SK-N-SH (cell line): ENCODE measurements at regions not wholly inside any gene's neighbourhood (a gene's known extent, or its start where the extent isn't known, plus 50 kb on each side); places are given as distances from the start of the nearest gene placed in this dataset.

ENCODE experiments used
- CTCF ChIA-PET: fragments of 300-600, 350-600 bp; formaldehyde crosslinking; extraction: SDS; loops from one replicate; lab custom pipeline; 2021; lab: Yijun Ruan, JAX
- POLR2A ChIA-PET: fragments of 350-600 bp; sonication (Branson Sonifier 250); formaldehyde crosslinking; extraction: SDS; loops from one replicate; lab custom pipeline; 2020; ENCODE audit warnings: antibody characterized with exemption, inconsistent platforms; lab: Yijun Ruan, JAX
- DNase-seq: peaks from one replicate; pipeline ENCODE4 v3.0.0; 2012
- H2AFZ ChIP-seq: fragments of 200-600 bp; sonication (generic); 2 replicates; pipeline ENCODE4 v1.8.1; 2016; ENCODE audit warnings: antibody characterized with exemption, mild to moderate bottlenecking, low read depth
- H3F3A ChIP-seq: fragments of 200-600 bp; sonication (generic); replicated peaks from 2 replicates; pipeline ENCODE3; 2016; ENCODE audit warnings: antibody characterized with exemption, mild to moderate bottlenecking; ENCODE audit not compliant: insufficient read depth
- H3K27ac ChIP-seq, 2 experiments: fragments of 200-500 bp in 1 of 2; fragments of 200-600 bp in 1 of 2; sonication (Bioruptor generic) in 1 of 2; sonication (generic), shearing (Covaris generic) in 1 of 2; 2 replicates each; pipeline versions ENCODE4 v1.5.1 to v1.6.1; 2014 to 2016; ENCODE audit warnings: low read depth in 2 of 2, inconsistent platforms in 1 of 2, low read length in 1 of 2, mild to moderate bottlenecking in 1 of 2, mixed read lengths in 1 of 2
- H3K27me3 ChIP-seq: fragments of 200-600 bp; sonication (generic), shearing (Covaris generic); 2 replicates; pipeline ENCODE4 v1.6.1; 2016; ENCODE audit warnings: mixed run types; ENCODE audit not compliant: insufficient read depth
- H3K36me3 ChIP-seq, 2 experiments: fragments of 200-500 bp in 1 of 2; fragments of 200-600 bp in 1 of 2; sonication (Bioruptor generic) in 1 of 2; sonication (generic) in 1 of 2; replicated peaks in 1 of 2; 2 replicates each; pipeline versions ENCODE3 to v1.5.1; 2014 to 2016; ENCODE audit warnings: low read length in 1 of 2, mild to moderate bottlenecking in 1 of 2; ENCODE audit not compliant: insufficient read depth in 2 of 2, control insufficient read depth in 1 of 2
- H3K4me1 ChIP-seq, 2 experiments: fragments of 200-500 bp in 1 of 2; fragments of 200-600 bp in 1 of 2; sonication (Bioruptor generic) in 1 of 2; sonication (generic), shearing (Covaris generic) in 1 of 2; 2 replicates each; pipeline versions ENCODE4 v1.5.1 to v1.6.1; 2014 to 2016; ENCODE audit warnings: low read depth in 1 of 2, low read length in 1 of 2, mixed run types in 1 of 2; ENCODE audit not compliant: insufficient read depth in 2 of 2, control insufficient read depth in 1 of 2
- H3K4me2 ChIP-seq: fragments of 200-600 bp; sonication (generic), shearing (Covaris generic); 2 replicates; pipeline ENCODE4 v1.6.1; 2017; ENCODE audit warnings: mixed run types
- H3K4me3 ChIP-seq, 2 experiments: fragments of 200-500 bp in 1 of 2; fragments of 200-600 bp in 1 of 2; sonication (Bioruptor generic) in 1 of 2; sonication (generic), shearing (Covaris generic) in 1 of 2; 2 replicates each; pipeline versions ENCODE4 v1.5.1 to v1.8.1; 2014 to 2016; ENCODE audit warnings: low read depth in 2 of 2, inconsistent platforms in 1 of 2, low read length in 1 of 2, mild to moderate bottlenecking in 1 of 2, mixed read lengths in 1 of 2, moderate library complexity in 1 of 2
- H3K79me2 ChIP-seq: fragments of 200-600 bp; sonication (generic); 2 replicates; pipeline ENCODE4 v1.8.1; 2017; ENCODE audit warnings: mild to moderate bottlenecking; ENCODE audit not compliant: insufficient read depth
- H3K9ac ChIP-seq: fragments of 200-600 bp; sonication (generic); 2 replicates; pipeline ENCODE4 v1.6.1; 2017; ENCODE audit warnings: mixed run types
- H3K9me2 ChIP-seq: fragments of 200-600 bp; sonication (generic); 2 replicates; pipeline ENCODE4 v1.6.1; 2017; ENCODE audit warnings: mixed run types
- H3K9me3 ChIP-seq: fragments of 200-600 bp; sonication (generic); 2 replicates; pipeline ENCODE4 v1.6.1; 2017; ENCODE audit warnings: mixed run types, mild to moderate bottlenecking, moderate library complexity
- H4K20me1 ChIP-seq: fragments of 200-600 bp; sonication (generic); 2 replicates; pipeline ENCODE4 v1.6.1; 2017; ENCODE audit warnings: mild to moderate bottlenecking, mixed run types; ENCODE audit not compliant: insufficient read depth
- CHD2 ChIP-seq: fragments of 150-350 bp; IDR thresholded peaks from 2 replicates; pipeline ENCODE4 v1.6.1; 2018; ENCODE audit warnings: low read length; ENCODE audit not compliant: partially characterized antibody
- ELF1 ChIP-seq: IDR thresholded peaks from 2 replicates; pipeline ENCODE4 v1.4.0; 2012
- EP300 ChIP-seq, 2 experiments: IDR thresholded peaks; 2 replicates each; pipeline versions ENCODE4 v1.4.0 to v1.6.1; 2012; ENCODE audit warnings: borderline replicate concordance in 1 of 2, low read depth in 1 of 2, low read length in 1 of 2
- FOSL2 ChIP-seq: IDR thresholded peaks from 2 replicates; pipeline ENCODE4 v1.4.0; 2012; ENCODE audit warnings: low read depth, mild to moderate bottlenecking, moderate library complexity, borderline replicate concordance
- FOXJ3 ChIP-seq: sonication (generic); formaldehyde crosslinking; IDR thresholded peaks from 2 replicates; pipeline ENCODE4 v1.5.1; 2020; ENCODE audit warnings: mild to moderate bottlenecking, missing genetic modification reagents
- GABPA ChIP-seq: IDR thresholded peaks from 2 replicates; pipeline ENCODE4 v1.4.0; 2012; ENCODE audit warnings: low read depth, mild to moderate bottlenecking
- GATA2 ChIP-seq: sonication (generic); formaldehyde crosslinking; IDR thresholded peaks from 2 replicates; pipeline ENCODE4 v1.5.0; 2020; ENCODE audit warnings: mild to moderate bottlenecking, missing genetic modification reagents
- JUND ChIP-seq: IDR thresholded peaks from 2 replicates; pipeline ENCODE4 v1.4.0; 2012
- NFIC ChIP-seq: IDR thresholded peaks from 2 replicates; pipeline ENCODE4 v1.4.0; 2012; ENCODE audit warnings: borderline replicate concordance
- NRF1 ChIP-seq: IDR thresholded peaks from 2 replicates; pipeline ENCODE4 v1.6.1; 2012; ENCODE audit warnings: low read depth, mild to moderate bottlenecking, low read length
- POLR2AphosphoS5 ChIP-seq: IDR thresholded peaks from 2 replicates; pipeline ENCODE4 v1.6.1; 2012; ENCODE audit warnings: low read depth, low read length
- RCOR1 ChIP-seq: fragments of 150-350 bp; IDR thresholded peaks from 2 replicates; pipeline ENCODE4 v1.6.1; 2017; ENCODE audit warnings: antibody characterized with exemption, low read length
- REST ChIP-seq: IDR thresholded peaks from 2 replicates; pipeline ENCODE4 v1.6.1; 2012; ENCODE audit warnings: mild to moderate bottlenecking, low read depth, low read length, moderate library complexity
- SMC3 ChIP-seq: IDR thresholded peaks from 2 replicates; pipeline ENCODE4 v1.6.1; 2012; ENCODE audit warnings: low read depth, low read length, improper control_type of control experiment
- YY1 ChIP-seq: IDR thresholded peaks from 2 replicates; pipeline ENCODE4 v1.4.0; 2012; ENCODE audit warnings: low read depth, mild to moderate bottlenecking
- WGBS: methylation state at CpG from one replicate; pipeline ENCODE4 v1.1.6; 2017; ENCODE audit warnings: low lambda C conversion rate; 5-methylcytosine and 5-hydroxymethylcytosine counted together
- TF ChIP-seq, protein P1 (sequence below): IDR thresholded peaks from 2 replicates; pipeline ENCODE4 v1.4.0; 2012; ENCODE audit warnings: low read depth
- TF ChIP-seq, protein P2 (sequence below): IDR thresholded peaks from 2 replicates; pipeline ENCODE4 v1.4.0; 2012; ENCODE audit warnings: low read depth, borderline replicate concordance

DNA sequence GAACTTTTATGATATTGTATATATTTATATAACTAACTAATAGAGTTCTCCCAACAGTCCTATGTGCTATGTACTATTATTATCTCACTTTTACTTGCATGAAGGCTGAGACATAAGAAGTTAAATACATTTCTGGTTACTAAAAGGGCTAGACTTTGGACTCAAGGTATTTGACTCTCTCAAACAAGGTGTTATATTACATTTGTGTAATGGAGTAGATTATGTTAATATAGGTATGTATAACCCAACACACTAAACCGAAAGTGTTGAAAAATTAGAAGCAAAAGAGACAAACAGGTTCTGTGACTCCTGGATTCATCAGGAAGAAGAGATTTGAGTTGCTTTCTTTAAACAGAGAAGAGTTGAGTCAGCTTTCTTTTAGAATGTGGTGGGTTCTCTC lies 733.6 kb upstream of the ZEB2 start:
- no peak for TF ChIP-seq RCOR1
- Histone ChIP-seq H3K4me1 (no peaks in the 10 kb centered on the region; a peak in 1 of 4 replicates), H3K9me2 (no peaks in the 10 kb centered on the region), H3K9me3 (no peaks in the 10 kb centered on the region), H3K79me2 (no peaks in the 10 kb centered on the region), H3K4me3 (no peak overlapping the region), H3F3A (no peaks in the 10 kb centered on the region), H3K4me2 (no peak overlapping the region), H3K9ac (no peak overlapping the region), H3K36me3 (no peaks in the 10 kb centered on the region), H2AFZ (no peak overlapping the region), H4K20me1 (no peaks in the 10 kb centered on the region), H3K27me3 (no peaks in the 10 kb centered on the region), H3K27ac (no peak overlapping the region)
- ChIA-PET CTCF (no interaction called here), POLR2A (no interaction called here)
- DNase-seq: no peak
- 79% methylated on average over 1 of the region's 1 CpG for WGBS

GRCh38 chr2:145245268-145245870 lies 725.5 kb upstream of the ZEB2 start:
- WGBS: 90% methylated on average over 4 of the region's 4 CpGs
- CTCF ChIA-PET: interaction anchor here (1.0 kb wide), 1 partner anchor 11 kb away, joined by 4 read pairs; no protein-coding TSS in a partner anchor
- H3K9me3 ChIP-seq: no peaks in the 10 kb centered on the region

More at GRCh38 chr2:145245268-145245870, 725.5 kb upstream of the ZEB2 start:
- no peaks in the 10 kb centered on the region for H3K27me3 ChIP-seq
- no peaks in the 10 kb centered on the region for H4K20me1 ChIP-seq
- no peak overlapping the region for H3K4me2 ChIP-seq
- no peaks in the 10 kb centered on the region for H3K79me2 ChIP-seq
- no peak for DNase-seq
- POLR2A ChIA-PET: no interaction called here
- no peak overlapping the region for H3K27ac ChIP-seq
- H3K9me2 ChIP-seq: no peaks in the 10 kb centered on the region
- H3K4me3 ChIP-seq: no peak overlapping the region
- H3K36me3 ChIP-seq: no peaks in the 10 kb centered on the region
- H3K4me1 ChIP-seq: no peaks in the 10 kb centered on the region
- no peak overlapping the region for H2AFZ ChIP-seq
- H3K9ac ChIP-seq: no peak overlapping the region
- no peaks in the 10 kb centered on the region for H3F3A ChIP-seq
- TF ChIP-seq YY1: no peak
- TF ChIP-seq FOSL2: no peak
- TF ChIP-seq NFIC: no peak
- TF ChIP-seq FOXJ3 (CRISPR knock-in tag): no peak
- TF ChIP-seq JUND: no peak
- no peak for TF ChIP-seq CHD2
- TF ChIP-seq GABPA: no peak
- no peak for TF ChIP-seq SMC3
- no peak for TF ChIP-seq NRF1
- TF ChIP-seq GATA2: no peak
- TF ChIP-seq EP300 (IDR thresholded peaks at IDR 0.05; ENCODE audit: borderline replicate concordance in 1 of 2, low read depth in 1 of 2, low read length in 1 of 2): no peak
- TF ChIP-seq POLR2AphosphoS5: no peak
- TF ChIP-seq, protein P1, sequence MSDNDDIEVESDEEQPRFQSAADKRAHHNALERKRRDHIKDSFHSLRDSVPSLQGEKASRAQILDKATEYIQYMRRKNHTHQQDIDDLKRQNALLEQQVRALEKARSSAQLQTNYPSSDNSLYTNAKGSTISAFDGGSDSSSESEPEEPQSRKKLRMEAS: no peak
- no peak for TF ChIP-seq REST
- TF ChIP-seq, protein P2, sequence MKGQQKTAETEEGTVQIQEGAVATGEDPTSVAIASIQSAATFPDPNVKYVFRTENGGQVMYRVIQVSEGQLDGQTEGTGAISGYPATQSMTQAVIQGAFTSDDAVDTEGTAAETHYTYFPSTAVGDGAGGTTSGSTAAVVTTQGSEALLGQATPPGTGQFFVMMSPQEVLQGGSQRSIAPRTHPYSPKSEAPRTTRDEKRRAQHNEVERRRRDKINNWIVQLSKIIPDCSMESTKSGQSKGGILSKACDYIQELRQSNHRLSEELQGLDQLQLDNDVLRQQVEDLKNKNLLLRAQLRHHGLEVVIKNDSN: no peak
- TF ChIP-seq ELF1: no peak
